NCI-H1694 treated with DMSO at 0.1 percent for 48 hours (cell line): ENCODE measurements at regions not wholly inside any gene's neighbourhood (a gene's known extent, or its start where the extent isn't known, plus 50 kb on each side); places are given as distances from the start of the nearest gene placed in this dataset.

Experiments
- DNase-seq: peaks from one replicate; lab custom pipeline; 2025; lab: John Stamatoyannopoulos, UW

GRCh38 chr3:124444075-124444474 lies 286.2 kb upstream of the UMPS start:
- no peak for DNase-seq

GRCh38 chr3:124444896-124445295 lies 285.4 kb upstream of the UMPS start:
- DNase-seq = no peak

GRCh38 chr3:124447845-124448244 lies 282.4 kb upstream of the UMPS start:
- DNase-seq = no peak

- no peak for DNase-seq
Measured at GRCh38 chr3:124448954-124449353, 281.3 kb upstream of the UMPS start.

GRCh38 chr3:124450366-124450765 lies 279.9 kb upstream of the UMPS start:
- no peak for DNase-seq

- no peak for DNase-seq
Measured at GRCh38 chr3:124451630-124452317, 278.5 kb upstream of the UMPS start.

- no peak for DNase-seq
Measured at GRCh38 chr3:124453189-124453588, 277.1 kb upstream of the UMPS start.

- no peak for DNase-seq
Measured at GRCh38 chr3:124455891-124456290, 274.4 kb upstream of the UMPS start.

GRCh38 chr3:124456506-124456905 lies 273.7 kb upstream of the UMPS start:
- no peak for DNase-seq

GRCh38 chr3:124459678-124460077 lies 270.6 kb upstream of the UMPS start:
- no peak for DNase-seq

- DNase-seq = no peak
Measured at GRCh38 chr3:124461126-124461525, 269.1 kb upstream of the UMPS start.

GRCh38 chr3:124461838-124462632 lies 268.2 kb upstream of the UMPS start:
- no peak for DNase-seq

- DNase-seq = no peak
Measured at GRCh38 chr3:124463234-124463633, 267.0 kb upstream of the UMPS start.

- peak; percentile 51 for DNase-seq
Measured at GRCh38 chr3:124467980-124468902, 262.0 kb upstream of the UMPS start.

GRCh38 chr3:124469555-124469954 lies 260.7 kb upstream of the UMPS start:
- no peak for DNase-seq

GRCh38 chr3:124478830-124479229 lies 251.4 kb upstream of the UMPS start:
- DNase-seq = no peak

- no peak for DNase-seq
Measured at GRCh38 chr3:124483915-124484470, 246.3 kb upstream of the UMPS start.

- no peak for DNase-seq
Measured at GRCh38 chr3:124486324-124486723, 243.9 kb upstream of the UMPS start.

GRCh38 chr3:124489506-124489905 lies 240.7 kb upstream of the UMPS start:
- DNase-seq = no peak

GRCh38 chr3:124491098-124491497 lies 239.2 kb upstream of the UMPS start:
- DNase-seq = no peak

GRCh38 chr3:124491875-124492274 lies 238.4 kb upstream of the UMPS start:
- no peak for DNase-seq

GRCh38 chr3:124492824-124493223 lies 237.4 kb upstream of the UMPS start:
- DNase-seq = peak; percentile 31
